Brain microvascular endothelial cell (primary cell): ENCODE measurements at regions not wholly inside any gene's neighbourhood (a gene's known extent, or its start where the extent isn't known, plus 50 kb on each side); places are given as distances from the start of the nearest gene placed in this dataset.

Source experiments
- DNase-seq: peaks from one replicate; pipeline ENCODE4 v3.0.0-alpha.2; 2020
- H3K27ac ChIP-seq: fragments of 250-450 bp; sonication (Bioruptor Pico); 2 replicates; pipeline ENCODE4 v1.5.1; 2020; ENCODE audit warnings: mild to moderate bottlenecking, moderate library complexity
- H3K27me3 ChIP-seq: fragments of 250-450 bp; sonication (Bioruptor Pico); replicated peaks from 2 replicates; pipeline ENCODE4 v1.5.1; 2020; ENCODE audit warnings: mild to moderate bottlenecking
- H3K36me3 ChIP-seq: fragments of 250-450 bp; sonication (Bioruptor Pico); replicated peaks from 2 replicates; pipeline ENCODE4 v1.5.1; 2020; ENCODE audit warnings: mild to moderate bottlenecking
- H3K4me3 ChIP-seq: 2 replicates; pipeline ENCODE4 v1.5.1; 2011; ENCODE audit warnings: low read depth, mild to moderate bottlenecking, control low read depth, low read length, moderate library complexity
- CTCF ChIP-seq: IDR thresholded peaks from 2 replicates; pipeline ENCODE4 v1.5.1; 2011; ENCODE audit warnings: low read depth, mild to moderate bottlenecking, moderate library complexity, low read length, control low read depth, inconsistent platforms; ENCODE audit errors: missing control alignments
- in situ Hi-C: cut with HindIII; loops from 2 replicates; pipeline ENCODE4 v1.10.0; 2017; ENCODE audit warnings: low sequenced_read_pairs, low pct_ligation_motif_present

- Histone ChIP-seq H3K27me3 (no peaks in the 10 kb centered on the region), H3K27ac (no peak overlapping the region), H3K36me3 (no peaks in the 10 kb centered on the region), H3K4me3 (no peak overlapping the region)
- in situ Hi-C loops: no loop called here
- TF ChIP-seq CTCF: no peak
- no peak for DNase-seq
These were observed 512.2 kb upstream of the PKDCC start for GRCh38 chr2:41535575-41535974.

GRCh38 chr2:41540272-41540998 lies 507.4 kb upstream of the PKDCC start:
- Histone ChIP-seq H3K27ac (no peak overlapping the region), H3K4me3 (no peak overlapping the region), H3K27me3 (no peaks in the 10 kb centered on the region), H3K36me3 (no peaks in the 10 kb centered on the region)
- no peak for DNase-seq
- TF ChIP-seq CTCF: no peak
- in situ Hi-C loops: no loop called here

GRCh38 chr2:41543726-41544125 lies 504.1 kb upstream of the PKDCC start:
- no peak for TF ChIP-seq CTCF

GRCh38 chr2:41544709-41545108 lies 503.1 kb upstream of the PKDCC start:
- Histone ChIP-seq H3K4me3 (no peak overlapping the region), H3K36me3 (no peaks in the 10 kb centered on the region), H3K27me3 (no peaks in the 10 kb centered on the region), H3K27ac (no peak overlapping the region)
- in situ Hi-C loops: no loop called here
- TF ChIP-seq CTCF: no peak
- DNase-seq: no peak

More at GRCh38 chr2:41543726-41544125, 504.1 kb upstream of the PKDCC start:
- H3K36me3 ChIP-seq: no peaks in the 10 kb centered on the region
- H3K27ac ChIP-seq: no peak overlapping the region
- H3K27me3 ChIP-seq: no peaks in the 10 kb centered on the region
- in situ Hi-C loops: no loop called here
- DNase-seq: no peak
- no peak overlapping the region for H3K4me3 ChIP-seq

- Histone ChIP-seq H3K4me3 (no peak overlapping the region), H3K36me3 (no peaks in the 10 kb centered on the region), H3K27ac (no peak overlapping the region), H3K27me3 (no peaks in the 10 kb centered on the region)
- in situ Hi-C loops: no loop called here
- no peak for TF ChIP-seq CTCF
- no peak for DNase-seq
These were observed 501.8 kb upstream of the PKDCC start for GRCh38 chr2:41546031-41546430.

GRCh38 chr2:41568648-41569047 lies 479.2 kb upstream of the PKDCC start:
- Histone ChIP-seq H3K27me3 (no peaks in the 10 kb centered on the region), H3K36me3 (no peaks in the 10 kb centered on the region), H3K27ac (no peak overlapping the region), H3K4me3 (no peak overlapping the region)
- DNase-seq: no peak
- no peak for TF ChIP-seq CTCF
- in situ Hi-C loops: no loop called here
